GM12892 (cell line): ENCODE measurements at regions not wholly inside any gene's neighbourhood (a gene's known extent, or its start where the extent isn't known, plus 50 kb on each side); places are given as distances from the start of the nearest gene placed in this dataset.

Experiments used
- POLR2A ChIP-seq: IDR thresholded peaks from 2 replicates; pipeline ENCODE4 v1.6.1; 2011; ENCODE audit warnings: low read depth, low read length, control low read depth
- POLR2AphosphoS5 ChIP-seq: IDR thresholded peaks from 2 replicates; pipeline ENCODE4 v1.6.1; 2011; ENCODE audit warnings: low read depth, low read length, control low read depth
- TAF1 ChIP-seq: IDR thresholded peaks from 2 replicates; pipeline ENCODE4 v1.6.1; 2011; ENCODE audit warnings: low read depth, mild to moderate bottlenecking, control low read depth, low read length, borderline replicate concordance

DNA sequence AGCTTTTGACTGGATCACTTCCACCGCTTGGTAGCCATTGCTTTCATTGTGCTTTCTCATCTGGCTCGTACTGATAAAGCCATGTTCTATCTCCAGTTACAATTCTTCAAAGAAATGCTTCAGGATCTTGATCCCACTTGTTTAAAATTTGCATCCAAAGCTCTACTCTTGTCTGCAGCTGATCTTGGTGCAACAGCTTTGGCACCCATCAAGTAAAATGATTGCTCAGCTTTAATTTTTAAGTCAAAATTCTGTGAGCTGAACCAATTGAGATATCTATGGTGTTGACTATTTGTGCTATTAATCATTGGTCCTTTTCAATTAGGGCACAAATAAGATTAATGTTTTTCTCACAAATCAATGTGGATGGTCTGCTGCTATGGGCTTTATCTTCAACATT is 54.8 kb upstream of the DUSP10 start:
- TF ChIP-seq POLR2A (no peak), POLR2AphosphoS5 (no peak), TAF1 (no peak)
